Prostate gland (tissue), 2 donors: ENCODE measurements at regions not wholly inside any gene's neighbourhood (a gene's known extent, or its start where the extent isn't known, plus 50 kb on each side); places are given as distances from the start of the nearest gene placed in this dataset.

Experiments
- POLR2A ChIP-seq: fragments of 450-650 bp; IDR thresholded peaks from one replicate; pipeline ENCODE4 v1.6.1; 2016; ENCODE audit warnings: antibody characterized with exemption, mild to moderate bottlenecking
- TF ChIP-seq, protein P1 (sequence below), 4 experiments: fragments of 200-600 bp in 2 of 4; fragments of 450-650 bp in 2 of 4; sonication (generic) in 2 of 4; IDR thresholded peaks; 1 replicate in 3 of 4; 2 replicates in 1 of 4; pipeline ENCODE4 v1.5.1; 2016 to 2019; ENCODE audit warnings: antibody characterized with exemption in 4 of 4, mild to moderate bottlenecking in 2 of 4, moderate library complexity in 2 of 4

GRCh38 chr1:181949500-181949899, 112.0 kb downstream of the ZNF648 start:
- TF ChIP-seq, protein P1, sequence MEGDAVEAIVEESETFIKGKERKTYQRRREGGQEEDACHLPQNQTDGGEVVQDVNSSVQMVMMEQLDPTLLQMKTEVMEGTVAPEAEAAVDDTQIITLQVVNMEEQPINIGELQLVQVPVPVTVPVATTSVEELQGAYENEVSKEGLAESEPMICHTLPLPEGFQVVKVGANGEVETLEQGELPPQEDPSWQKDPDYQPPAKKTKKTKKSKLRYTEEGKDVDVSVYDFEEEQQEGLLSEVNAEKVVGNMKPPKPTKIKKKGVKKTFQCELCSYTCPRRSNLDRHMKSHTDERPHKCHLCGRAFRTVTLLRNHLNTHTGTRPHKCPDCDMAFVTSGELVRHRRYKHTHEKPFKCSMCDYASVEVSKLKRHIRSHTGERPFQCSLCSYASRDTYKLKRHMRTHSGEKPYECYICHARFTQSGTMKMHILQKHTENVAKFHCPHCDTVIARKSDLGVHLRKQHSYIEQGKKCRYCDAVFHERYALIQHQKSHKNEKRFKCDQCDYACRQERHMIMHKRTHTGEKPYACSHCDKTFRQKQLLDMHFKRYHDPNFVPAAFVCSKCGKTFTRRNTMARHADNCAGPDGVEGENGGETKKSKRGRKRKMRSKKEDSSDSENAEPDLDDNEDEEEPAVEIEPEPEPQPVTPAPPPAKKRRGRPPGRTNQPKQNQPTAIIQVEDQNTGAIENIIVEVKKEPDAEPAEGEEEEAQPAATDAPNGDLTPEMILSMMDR (IDR thresholded peaks at IDR 0.05) = no peak
- no peak for TF ChIP-seq POLR2A
